ENCODE measurements at regions not wholly inside any gene's neighbourhood (a gene's known extent, or its start where the extent isn't known, plus 50 kb on each side); places are given as distances from the start of the nearest gene placed in this dataset.
A peak's percentile ranks its signal among the peaks of the same experiment; 100 is the strongest.

GRCh38 chr1:199449681-199450080, 577.8 kb upstream of the NR5A2 start:
- no peak for DNase-seq (ENCODE audit: low read depth)
- no peak overlapping the region for H3K4me3 ChIP-seq (replicated peaks; ENCODE audit: low read depth, low read length)
- no peak for TF ChIP-seq CTCF (IDR thresholded peaks at IDR 0.05; ENCODE audit: low read length, missing control alignments)

DNA sequence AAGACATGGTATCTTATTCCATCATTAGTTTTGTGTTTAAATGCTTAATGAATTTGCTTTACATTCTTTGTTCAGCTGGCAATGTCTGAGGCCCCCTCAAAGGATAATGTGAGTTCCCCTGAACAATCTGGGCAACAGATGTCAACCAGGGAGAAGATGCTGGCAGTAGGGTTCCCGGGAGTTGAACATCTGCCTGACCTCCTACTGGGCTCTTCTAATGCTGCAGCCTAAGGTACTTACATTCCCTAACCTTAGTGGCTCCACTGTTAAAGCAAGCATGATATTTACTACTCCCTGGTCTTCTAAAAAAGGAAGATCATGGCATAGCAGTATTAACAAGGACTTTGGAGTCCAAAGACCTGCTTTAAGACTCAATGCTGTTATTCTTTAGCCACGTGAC, 574.9 kb upstream of the NR5A2 start:
- TF ChIP-seq CTCF (IDR thresholded peaks at IDR 0.05; ENCODE audit: low read length, missing control alignments): no peak
- DNase-seq (ENCODE audit: low read depth): no peak
- H3K4me3 ChIP-seq (replicated peaks; ENCODE audit: low read depth, low read length): no peak overlapping the region

GRCh38 chr1:199453723-199454122, 573.8 kb upstream of the NR5A2 start:
- H3K4me3 ChIP-seq (replicated peaks; ENCODE audit: low read depth, low read length): no peak overlapping the region
- no peak for TF ChIP-seq CTCF (IDR thresholded peaks at IDR 0.05; ENCODE audit: low read length, missing control alignments)
- DNase-seq (ENCODE audit: low read depth): no peak

DNA sequence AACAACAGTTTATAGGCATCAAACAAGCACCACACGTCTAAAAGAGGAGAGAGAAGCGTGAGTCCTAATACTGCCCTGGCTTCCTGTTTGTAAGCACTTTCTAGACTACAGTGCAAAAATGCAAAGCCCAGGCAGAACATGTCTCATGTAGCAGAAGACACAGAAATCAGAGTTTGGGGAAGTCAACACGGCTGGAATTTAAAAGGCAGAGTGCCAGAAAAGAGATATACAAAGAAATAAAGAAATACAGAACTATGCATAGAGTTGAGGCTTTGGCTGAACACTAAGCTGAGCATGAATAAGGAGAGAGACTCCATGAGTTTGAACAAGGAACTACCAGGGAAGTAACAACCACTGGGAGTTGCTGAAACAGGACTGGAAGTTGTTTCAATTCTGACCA, 566.6 kb upstream of the NR5A2 start:
- TF ChIP-seq CTCF (IDR thresholded peaks at IDR 0.05; ENCODE audit: low read length, missing control alignments): peak; percentile 16
- no peak overlapping the region for H3K4me3 ChIP-seq (replicated peaks; ENCODE audit: low read depth, low read length)
- peak; percentile 24 for DNase-seq (ENCODE audit: low read depth)

DNA sequence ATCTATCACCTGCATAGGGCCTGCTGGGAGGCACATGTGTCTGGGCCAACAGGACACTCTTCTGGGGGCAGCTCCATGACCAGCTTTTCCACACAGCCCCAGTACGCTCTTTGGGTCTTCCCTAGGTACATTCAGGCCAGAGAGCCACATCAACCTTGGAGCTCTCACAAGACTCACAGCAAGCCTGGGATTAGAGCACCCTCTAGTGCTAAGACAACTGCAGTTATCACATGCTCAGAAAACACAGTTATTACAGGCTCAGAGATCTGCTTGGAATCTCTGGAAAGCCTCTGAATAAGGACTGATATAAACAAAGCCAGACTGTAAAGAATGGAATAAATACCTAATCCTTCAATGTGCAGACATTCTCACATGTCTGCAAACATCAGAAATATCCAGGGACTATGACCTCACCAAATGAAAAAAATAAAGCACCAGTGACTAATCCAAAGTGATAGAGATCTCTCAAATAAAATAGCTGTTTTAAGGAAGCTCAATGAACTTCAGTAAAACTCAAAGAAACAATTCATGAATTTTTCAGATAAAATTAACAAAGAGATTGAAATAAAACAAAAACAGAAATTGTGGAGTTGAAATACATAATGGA, 563.9 kb upstream of the NR5A2 start:
- peak; percentile 81 for DNase-seq (ENCODE audit: low read depth)
- peak; percentile 75 for TF ChIP-seq CTCF (IDR thresholded peaks at IDR 0.05; ENCODE audit: low read length, missing control alignments)
- H3K4me3 ChIP-seq (replicated peaks; ENCODE audit: low read depth, low read length): no peak overlapping the region

- no peak for TF ChIP-seq CTCF (IDR thresholded peaks at IDR 0.05; ENCODE audit: low read length, missing control alignments)
- H3K4me3 ChIP-seq (replicated peaks; ENCODE audit: low read depth, low read length): no peak overlapping the region
- DNase-seq (ENCODE audit: low read depth): no peak
Measured at GRCh38 chr1:199466961-199467360, 560.5 kb upstream of the NR5A2 start.

GRCh38 chr1:199472018-199472417, 555.5 kb upstream of the NR5A2 start:
- peak; percentile 10 for DNase-seq (ENCODE audit: low read depth)
- no peak overlapping the region for H3K4me3 ChIP-seq (replicated peaks; ENCODE audit: low read depth, low read length)
- no peak for TF ChIP-seq CTCF (IDR thresholded peaks at IDR 0.05; ENCODE audit: low read length, missing control alignments)
